Epidermal melanocyte (primary cell): ENCODE measurements at regions not wholly inside any gene's neighbourhood (a gene's known extent, or its start where the extent isn't known, plus 50 kb on each side); places are given as distances from the start of the nearest gene placed in this dataset.
"Not testable (repeated sequence)": the region's sequence is repeated elsewhere in the genome, so short reads cannot be mapped to it uniquely, and the experiment has no call there.

Experiments
- DNase-seq: peaks from one replicate; pipeline ENCODE4 v3.0.0; 2011; ENCODE audit warnings: low spot score; ENCODE audit not compliant: insufficient read length

DNA sequence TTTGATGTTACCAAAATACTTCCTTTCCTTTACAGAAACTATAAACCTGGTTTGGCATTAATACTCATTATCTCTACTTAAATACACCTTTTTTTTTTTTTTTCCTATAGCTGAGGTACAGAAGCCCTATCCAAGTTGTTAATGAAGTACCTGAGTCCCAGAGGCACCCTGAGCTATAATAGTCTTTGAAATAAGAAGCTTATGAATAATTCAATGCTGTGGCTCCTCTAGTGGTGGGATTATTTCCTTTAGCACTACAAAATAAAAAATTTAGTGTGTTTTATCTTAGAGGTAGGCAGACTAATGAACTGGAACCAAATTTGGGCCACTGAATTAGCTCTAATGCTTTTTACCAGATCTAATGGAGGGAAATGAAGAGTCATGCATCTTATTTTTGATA, 611.9 kb downstream of the EDEM1 start:
- no peak for DNase-seq

GRCh38 chr3:5800965-5801364, 613.5 kb downstream of the EDEM1 start:
- no peak for DNase-seq

GRCh38 chr3:5806192-5806591, 618.7 kb downstream of the EDEM1 start:
- no peak for DNase-seq

- DNase-seq = no peak
Measured at GRCh38 chr3:5809586-5810246, 622.2 kb downstream of the EDEM1 start.

- DNase-seq = no peak
Measured at GRCh38 chr3:5811016-5811415, 623.5 kb downstream of the EDEM1 start.

- DNase-seq = no peak
Measured at GRCh38 chr3:5813521-5813920, 626.0 kb downstream of the EDEM1 start.

DNA sequence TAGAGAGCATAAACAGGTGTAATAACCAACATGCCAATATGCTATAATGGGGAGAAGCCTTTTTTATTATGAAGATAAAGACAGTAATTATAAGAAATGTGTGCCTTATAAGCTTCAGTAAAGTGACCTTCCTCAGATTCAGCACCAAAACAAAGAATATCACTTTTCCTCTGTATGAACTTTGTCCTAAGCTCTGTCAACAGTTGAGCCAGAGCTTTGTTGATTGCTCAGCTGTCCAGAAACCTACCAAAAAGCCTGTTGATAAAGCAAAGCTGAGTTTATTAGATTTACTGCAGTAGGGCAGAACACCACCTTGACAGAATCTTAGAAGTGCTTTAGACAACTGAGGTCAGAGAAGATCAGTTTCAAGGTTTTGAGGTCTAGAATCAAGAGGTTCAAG, 635.3 kb downstream of the EDEM1 start:
- DNase-seq = no peak

- DNase-seq = no peak
Measured at GRCh38 chr3:5826467-5826866, 639.0 kb downstream of the EDEM1 start.

DNA sequence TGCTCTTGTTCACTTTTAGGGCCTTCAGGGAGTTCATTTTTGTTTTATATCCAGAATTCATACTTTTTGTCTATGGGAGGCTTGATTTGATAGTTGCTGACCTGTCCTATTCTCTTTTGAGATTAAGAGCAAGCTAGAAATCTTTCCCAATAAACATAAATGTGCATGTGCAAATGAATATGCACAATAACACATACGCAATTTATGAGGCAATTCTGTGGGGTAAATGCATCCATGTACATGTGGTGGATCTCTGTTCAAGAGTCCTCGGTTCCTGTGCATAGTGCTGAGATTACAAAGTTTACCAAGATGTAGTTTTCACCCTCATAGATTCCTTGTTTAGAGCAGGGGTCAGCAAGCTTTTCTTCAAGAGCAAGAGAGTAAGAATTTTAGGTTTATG, 640.7 kb downstream of the EDEM1 start:
- DNase-seq = no peak

- DNase-seq = no peak
Measured at GRCh38 chr3:5840056-5840455, 652.5 kb downstream of the EDEM1 start.

GRCh38 chr3:5841599-5841998, 654.1 kb downstream of the EDEM1 start:
- DNase-seq = no peak

DNA sequence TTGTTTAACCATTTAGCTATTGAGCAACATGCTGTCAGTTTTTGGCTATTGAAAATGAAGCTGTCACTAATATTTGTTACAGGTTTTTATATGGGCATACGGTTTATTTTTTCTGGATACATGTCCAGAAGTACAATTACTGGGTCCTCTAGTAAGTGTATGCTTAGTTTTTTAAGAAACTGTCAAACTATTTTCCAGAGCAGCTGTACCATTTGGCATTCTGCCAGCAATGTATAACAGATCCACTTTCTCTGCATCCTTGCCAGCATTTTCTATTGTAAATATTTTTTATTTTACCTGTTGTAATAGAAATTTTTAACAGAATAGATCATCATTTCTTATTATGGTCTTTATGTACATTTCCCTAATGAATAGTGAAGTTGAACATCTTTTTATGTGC, 658.8 kb downstream of the EDEM1 start:
- DNase-seq = no peak

DNA sequence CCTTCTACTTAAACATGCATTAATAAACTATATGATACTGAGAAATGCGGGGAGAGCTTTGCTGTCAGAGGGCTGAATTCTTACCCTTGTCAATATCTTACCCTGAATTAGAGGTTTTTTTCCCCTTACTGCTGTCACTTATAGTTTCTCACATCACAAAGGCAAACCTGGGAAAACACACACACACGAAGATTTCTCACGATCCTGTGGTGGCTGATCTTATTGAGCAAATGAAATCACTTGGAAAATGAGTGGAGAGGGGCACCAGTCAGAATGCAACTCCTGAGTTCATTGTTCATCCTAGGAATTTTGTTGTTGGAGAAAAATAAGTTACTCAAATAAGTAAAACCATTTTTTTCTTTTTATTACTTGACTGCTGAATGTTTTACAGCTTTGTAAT, 673.6 kb downstream of the EDEM1 start:
- DNase-seq = no peak

DNA sequence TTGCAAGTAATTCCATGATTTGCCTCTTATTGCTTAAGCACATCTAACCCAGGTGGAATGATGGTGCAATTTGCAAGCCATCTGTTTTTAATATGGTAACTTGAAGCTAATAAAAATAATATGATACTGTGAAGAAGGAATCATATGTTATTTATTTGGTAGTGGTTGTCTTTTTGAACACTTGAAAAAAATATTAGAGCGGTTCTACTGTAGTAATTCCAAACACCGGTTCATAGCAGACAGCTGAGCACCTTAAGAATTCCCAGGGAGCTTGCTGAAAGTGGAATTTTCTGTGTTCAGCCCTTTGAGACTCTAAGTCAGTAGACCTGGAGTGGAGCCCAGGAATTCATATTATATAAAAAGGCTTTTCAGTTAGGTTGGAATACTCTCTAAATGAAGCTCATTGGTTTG, 687.4 kb downstream of the EDEM1 start:
- DNase-seq = no peak

- DNase-seq = no peak
Measured at GRCh38 chr3:5888851-5889250, 701.3 kb downstream of the EDEM1 start.

- no peak for DNase-seq
Measured at GRCh38 chr3:5889374-5889773, 701.9 kb downstream of the EDEM1 start.

GRCh38 chr3:5891711-5892110, 704.2 kb downstream of the EDEM1 start:
- DNase-seq = no peak

GRCh38 chr3:5898106-5898505, 710.6 kb downstream of the EDEM1 start:
- DNase-seq = no peak

- DNase-seq = no peak
Measured at GRCh38 chr3:5899014-5899761, 711.7 kb downstream of the EDEM1 start.

DNA sequence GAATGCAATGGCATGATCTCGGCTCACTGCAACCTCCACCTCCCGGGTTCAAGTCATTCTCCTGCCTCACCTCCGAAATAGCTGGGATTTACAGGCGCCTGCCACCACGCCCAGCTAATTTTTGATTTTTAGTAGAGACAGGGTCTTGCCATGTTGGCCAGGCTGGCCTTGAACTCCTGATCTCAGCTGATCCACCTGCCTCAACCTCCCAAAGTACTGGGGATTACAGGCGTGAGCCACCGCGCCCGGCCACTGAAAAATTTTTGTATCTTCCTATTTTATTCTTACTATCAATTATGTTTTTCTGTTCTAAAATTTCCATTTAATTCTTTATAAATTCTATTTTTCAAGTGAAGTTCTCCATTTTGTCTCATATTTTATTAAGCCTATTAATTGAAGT, 730.4 kb downstream of the EDEM1 start:
- DNase-seq = no peak

GRCh38 chr3:5918626-5919025, 731.1 kb downstream of the EDEM1 start:
- DNase-seq = no peak

- no peak for DNase-seq
Measured at GRCh38 chr3:5929027-5929426, 741.5 kb downstream of the EDEM1 start.

DNA sequence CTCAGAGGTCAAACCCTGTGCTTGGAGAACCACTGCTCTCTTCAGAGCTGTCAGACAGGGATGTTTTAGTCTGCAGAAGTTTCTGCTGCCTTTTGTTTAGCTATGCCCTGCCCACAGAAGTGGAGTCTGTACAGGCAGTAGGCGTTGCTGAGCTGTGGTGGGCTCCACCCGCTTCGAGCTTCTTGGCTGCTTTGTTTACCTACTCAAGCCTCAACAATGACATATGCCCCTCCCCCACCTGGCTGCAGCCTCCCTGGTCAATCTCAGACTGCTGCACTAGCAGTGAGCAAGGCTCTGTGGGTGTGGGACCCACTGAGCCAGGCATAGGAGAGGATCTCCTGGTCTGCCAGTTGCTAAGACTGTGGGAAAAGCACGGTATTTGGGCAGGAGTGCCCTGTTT, 756.6 kb downstream of the EDEM1 start:
- DNase-seq = not testable (repeated sequence)
